Cardiac muscle cell (in vitro differentiated cells and primary cell): ENCODE measurements at regions not wholly inside any gene's neighbourhood (a gene's known extent, or its start where the extent isn't known, plus 50 kb on each side); places are given as distances from the start of the nearest gene placed in this dataset.

Source experiments
- DNase-seq, 2 donors: peaks; one replicate each; pipeline versions ENCODE4 v3.0.0 to v3.0.0-alpha.2; 2010 to 2017; ENCODE audit warnings: low read depth in 1 of 2, low spot score in 1 of 2
- H3K27ac ChIP-seq: fragments of 200-600 bp; sonication (generic); 2 replicates; pipeline ENCODE4 v1.5.1; 2016
- H3K27me3 ChIP-seq: fragments of 200-600 bp; sonication (generic); 2 replicates; pipeline ENCODE4 v1.6.0; 2016; ENCODE audit warnings: control low read depth
- H3K36me3 ChIP-seq: fragments of 200-600 bp; sonication (generic); 2 replicates; pipeline ENCODE4 v1.5.1; 2016; ENCODE audit warnings: control low read depth
- H3K4me1 ChIP-seq: fragments of 200-600 bp; sonication (generic); 2 replicates; pipeline ENCODE4 v1.8.1; 2017; ENCODE audit warnings: low read depth, mild to moderate bottlenecking, mixed run types
- H3K4me3 ChIP-seq: fragments of 200-600 bp; sonication (generic); 2 replicates; pipeline ENCODE4 v1.5.1; 2016; ENCODE audit warnings: mild to moderate bottlenecking
- H3K9me3 ChIP-seq: fragments of 200-600 bp; sonication (generic); 2 replicates; pipeline ENCODE4 v1.5.1; 2017; ENCODE audit warnings: low read depth, mild to moderate bottlenecking, control low read depth
- CTCF ChIP-seq: IDR thresholded peaks from 2 replicates; pipeline ENCODE4 v1.5.1; 2012; ENCODE audit warnings: low read depth, mild to moderate bottlenecking, low read length

- Histone ChIP-seq H3K4me1 (peaks cover 19% of the 10 kb centered on the region), H3K9me3 (no peaks in the 10 kb centered on the region), H3K27me3 (no peaks in the 10 kb centered on the region), H3K4me3 (no peak overlapping the region), H3K27ac (no peak overlapping the region), H3K36me3 (no peaks in the 10 kb centered on the region)
- DNase-seq = no peak
- no peak for TF ChIP-seq CTCF
These were observed 263.4 kb upstream of the ECI2 start for GRCh38 chr6:4398791-4399190.

- H3K27me3 ChIP-seq = no peaks in the 10 kb centered on the region
- DNase-seq = no peak
- no peaks in the 10 kb centered on the region for H3K9me3 ChIP-seq
- no peak for TF ChIP-seq CTCF
- no peak overlapping the region for H3K4me3 ChIP-seq
- H3K4me1 ChIP-seq = peaks cover 13% of the 10 kb centered on the region
- no peaks in the 10 kb centered on the region for H3K36me3 ChIP-seq
- H3K27ac ChIP-seq = no peak overlapping the region
These were observed 261.9 kb upstream of the ECI2 start for GRCh38 chr6:4397307-4397706.

- Histone ChIP-seq H3K9me3 (no peaks in the 10 kb centered on the region), H3K27ac (no peak overlapping the region), H3K36me3 (no peaks in the 10 kb centered on the region), H3K27me3 (no peaks in the 10 kb centered on the region), H3K4me3 (no peak overlapping the region), H3K4me1 (peaks cover 10% of the 10 kb centered on the region)
- no peak for DNase-seq
- TF ChIP-seq CTCF = no peak
These were observed 260.7 kb upstream of the ECI2 start for GRCh38 chr6:4396044-4396443.

GRCh38 chr6:4395386-4395785 is 260.0 kb upstream of the ECI2 start:
- no peak for DNase-seq
- H3K27me3 ChIP-seq = no peaks in the 10 kb centered on the region
- H3K4me1 ChIP-seq = peaks cover 10% of the 10 kb centered on the region
- no peak overlapping the region for H3K4me3 ChIP-seq
- H3K9me3 ChIP-seq = no peaks in the 10 kb centered on the region
- no peak for TF ChIP-seq CTCF
- H3K27ac ChIP-seq = no peak overlapping the region
- no peaks in the 10 kb centered on the region for H3K36me3 ChIP-seq

GRCh38 chr6:4394786-4395185 is 259.4 kb upstream of the ECI2 start:
- Histone ChIP-seq H3K27me3 (no peaks in the 10 kb centered on the region), H3K36me3 (no peaks in the 10 kb centered on the region), H3K4me3 (no peak overlapping the region), H3K9me3 (no peaks in the 10 kb centered on the region), H3K27ac (no peak overlapping the region), H3K4me1 (peaks cover 10% of the 10 kb centered on the region)
- no peak for DNase-seq
- no peak for TF ChIP-seq CTCF

- TF ChIP-seq CTCF = no peak
- no peak overlapping the region for H3K27ac ChIP-seq
- H3K4me3 ChIP-seq = no peak overlapping the region
- no peaks in the 10 kb centered on the region for H3K27me3 ChIP-seq
- peaks cover 4% of the 10 kb centered on the region for H3K9me3 ChIP-seq
- H3K36me3 ChIP-seq = no peaks in the 10 kb centered on the region
- peaks cover 10% of the 10 kb centered on the region for H3K4me1 ChIP-seq
- peak in 1 of 2 donors; percentile 32 for DNase-seq
These were observed 253.3 kb upstream of the ECI2 start for GRCh38 chr6:4388675-4389074.
